HPDE6-E6E7 (cell line): ENCODE measurements at regions not wholly inside any gene's neighbourhood (a gene's known extent, or its start where the extent isn't known, plus 50 kb on each side); places are given as distances from the start of the nearest gene placed in this dataset.
A peak's percentile ranks its signal among the peaks of the same experiment; 100 is the strongest.
"Not testable (repeated sequence)": the region's sequence is repeated elsewhere in the genome, so short reads cannot be mapped to it uniquely, and the experiment has no call there.

Experiments
- DNase-seq: peaks from one replicate; pipeline ENCODE4 v3.0.0; 2011; ENCODE audit warnings: missing footprints; ENCODE audit errors: extremely low spot score

DNA sequence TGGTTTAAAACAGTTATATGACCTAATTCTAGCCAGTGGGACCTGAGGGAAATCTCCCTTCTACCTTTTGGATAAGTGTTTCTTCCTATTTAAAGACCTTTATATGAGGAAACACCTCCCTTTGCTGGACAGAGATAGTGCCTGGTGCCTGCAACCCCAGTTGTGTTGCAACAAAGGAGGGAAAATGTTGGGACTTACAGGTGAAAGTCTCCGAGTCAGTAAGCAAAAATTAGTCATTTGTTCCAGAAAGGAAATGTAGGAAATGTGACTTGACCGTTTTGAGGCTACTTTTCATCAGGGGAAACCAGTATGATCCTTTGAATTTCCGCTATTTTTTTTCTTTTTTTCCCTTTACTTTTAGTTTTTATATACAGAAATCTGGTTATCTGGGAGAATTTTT, 165.5 kb downstream of the DKK1 start:
- DNase-seq: no peak

DNA sequence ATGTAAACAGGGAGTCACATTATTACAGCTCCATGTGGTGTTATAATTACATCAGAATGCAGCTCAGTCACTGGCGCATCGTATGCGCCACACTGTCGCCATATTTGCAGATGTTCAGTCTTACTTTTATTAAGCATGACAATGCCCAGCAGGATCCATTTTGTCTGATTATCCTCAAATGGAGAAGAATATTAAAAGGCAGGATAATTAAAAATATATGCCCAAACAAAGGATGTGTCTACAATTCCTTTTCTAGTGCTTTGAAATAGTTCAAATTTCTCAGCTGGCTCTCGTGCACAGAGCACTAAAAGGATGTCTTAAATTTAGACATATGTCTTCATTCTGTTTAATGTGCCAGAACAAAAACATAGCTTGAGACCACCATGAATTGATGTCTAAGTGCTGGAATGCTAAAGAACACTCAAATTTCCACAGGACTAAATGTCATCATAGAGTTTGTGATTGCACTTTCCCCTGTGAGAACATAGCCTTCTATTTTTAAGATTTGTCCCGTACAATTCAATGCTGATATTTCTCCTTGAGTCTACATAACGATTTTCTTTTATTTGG, 168.0 kb downstream of the DKK1 start:
- DNase-seq: no peak

DNA sequence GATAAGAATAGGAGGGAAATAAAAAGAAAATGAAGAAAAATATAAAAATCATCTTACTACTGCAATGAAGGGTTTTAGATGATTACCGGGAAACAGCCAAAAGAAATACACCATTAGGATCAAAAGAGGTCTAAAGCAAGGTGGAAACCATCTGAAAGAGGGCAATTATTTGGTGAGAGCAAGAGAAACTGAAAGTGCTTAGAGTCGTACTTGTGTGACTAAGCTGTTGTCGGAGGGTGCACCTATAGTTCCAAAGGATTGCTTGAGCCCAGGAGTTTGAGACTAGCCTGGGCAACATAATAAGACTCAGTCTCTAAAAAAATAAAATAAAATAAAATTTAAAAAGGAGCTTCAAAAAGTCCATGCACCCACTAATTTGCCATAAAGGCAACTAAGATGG, 169.5 kb downstream of the DKK1 start:
- no peak for DNase-seq

DNA sequence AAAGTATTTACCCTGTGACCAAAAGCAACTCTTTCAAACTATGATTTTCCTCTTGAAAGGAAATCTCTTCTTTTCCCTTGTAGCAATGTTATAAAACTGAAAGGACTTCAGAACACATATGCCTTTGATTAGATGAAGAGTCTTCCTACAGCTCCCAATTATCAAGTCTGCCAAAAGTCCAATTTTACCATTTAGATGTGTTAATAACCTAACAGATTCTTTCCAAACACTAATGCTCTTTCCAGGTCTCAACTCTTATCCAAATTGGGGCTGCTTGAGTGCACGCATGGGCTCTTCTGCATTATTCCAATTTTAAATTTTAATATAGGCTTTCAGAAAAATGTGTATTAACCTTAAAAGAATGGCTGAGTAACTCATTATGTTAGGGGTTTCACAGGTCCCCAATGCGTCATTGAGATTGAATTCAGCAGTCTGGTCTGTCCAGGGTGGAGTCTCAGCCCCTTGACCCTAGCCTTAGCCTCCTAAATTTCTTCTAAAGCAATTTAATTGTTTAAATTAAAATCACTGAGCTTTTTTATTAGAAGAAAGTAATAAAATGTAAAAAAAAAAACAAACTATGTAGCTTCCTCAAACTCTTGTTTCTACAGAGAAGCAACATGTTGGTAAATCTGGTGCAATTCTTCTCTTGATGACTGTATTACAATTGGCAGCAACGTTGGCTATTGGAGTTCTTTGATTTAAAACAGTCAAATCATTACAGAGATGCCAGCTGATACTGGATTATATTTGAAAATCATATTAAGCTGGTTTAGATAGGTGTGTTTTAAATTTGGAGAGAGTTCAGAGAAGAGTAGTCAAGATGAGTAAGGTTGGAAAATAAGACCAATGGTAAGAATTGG, 170.4 kb downstream of the DKK1 start:
- no peak for DNase-seq

DNA sequence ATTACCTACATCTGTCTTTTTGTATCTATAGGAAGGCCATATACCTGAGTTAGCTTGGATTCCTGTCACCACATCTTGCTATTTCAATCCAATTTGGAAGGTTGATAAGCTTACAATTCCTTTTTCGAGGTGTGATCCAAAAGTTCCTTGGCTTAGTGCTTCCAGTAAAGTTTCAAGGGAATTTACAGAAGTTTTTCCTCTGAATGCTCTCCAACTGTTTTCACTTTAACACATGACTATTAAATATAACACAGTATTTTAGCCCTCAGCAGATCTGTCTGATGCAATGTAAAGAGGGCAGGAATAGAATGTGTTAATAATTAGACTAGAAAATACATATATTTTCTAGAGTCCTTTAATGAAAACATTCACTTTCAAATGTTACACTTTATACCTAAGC, 171.4 kb downstream of the DKK1 start:
- no peak for DNase-seq

DNA sequence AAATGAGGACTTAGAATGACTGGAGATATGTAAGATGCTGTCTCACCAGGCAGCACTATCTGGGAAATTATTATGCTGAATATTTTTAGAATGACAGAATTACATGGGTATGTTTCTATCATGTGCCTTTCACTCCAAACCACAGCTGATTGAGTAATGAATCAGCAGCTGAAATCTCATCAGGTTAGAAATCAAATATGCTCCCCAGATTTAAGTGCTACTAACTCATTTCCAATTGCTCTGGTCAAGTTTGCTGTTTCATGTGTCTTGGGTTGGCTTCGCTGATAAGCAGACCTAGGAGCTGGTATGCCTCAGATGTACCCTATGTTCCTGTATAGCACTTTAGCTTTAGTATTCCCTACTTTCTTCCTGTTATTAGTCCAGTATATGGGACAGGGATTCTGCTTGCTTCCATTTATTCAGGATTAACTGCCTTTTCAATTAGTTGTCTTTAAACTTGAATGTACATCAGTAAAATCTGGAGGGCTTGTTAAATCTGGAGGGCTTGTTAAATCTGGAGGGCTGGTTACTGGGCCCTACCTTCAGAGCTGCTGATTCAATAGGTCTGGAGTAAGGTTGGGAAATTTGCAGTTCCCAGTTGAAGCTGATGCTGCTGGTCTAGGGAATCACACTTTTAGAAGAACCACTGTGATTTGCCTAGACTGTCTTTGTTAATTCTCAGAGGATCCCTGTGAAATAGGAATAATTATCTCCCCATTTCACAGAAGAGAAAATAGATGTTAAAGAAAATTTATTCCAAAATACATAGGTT, 172.9 kb downstream of the DKK1 start:
- DNase-seq: peak; percentile 80

DNA sequence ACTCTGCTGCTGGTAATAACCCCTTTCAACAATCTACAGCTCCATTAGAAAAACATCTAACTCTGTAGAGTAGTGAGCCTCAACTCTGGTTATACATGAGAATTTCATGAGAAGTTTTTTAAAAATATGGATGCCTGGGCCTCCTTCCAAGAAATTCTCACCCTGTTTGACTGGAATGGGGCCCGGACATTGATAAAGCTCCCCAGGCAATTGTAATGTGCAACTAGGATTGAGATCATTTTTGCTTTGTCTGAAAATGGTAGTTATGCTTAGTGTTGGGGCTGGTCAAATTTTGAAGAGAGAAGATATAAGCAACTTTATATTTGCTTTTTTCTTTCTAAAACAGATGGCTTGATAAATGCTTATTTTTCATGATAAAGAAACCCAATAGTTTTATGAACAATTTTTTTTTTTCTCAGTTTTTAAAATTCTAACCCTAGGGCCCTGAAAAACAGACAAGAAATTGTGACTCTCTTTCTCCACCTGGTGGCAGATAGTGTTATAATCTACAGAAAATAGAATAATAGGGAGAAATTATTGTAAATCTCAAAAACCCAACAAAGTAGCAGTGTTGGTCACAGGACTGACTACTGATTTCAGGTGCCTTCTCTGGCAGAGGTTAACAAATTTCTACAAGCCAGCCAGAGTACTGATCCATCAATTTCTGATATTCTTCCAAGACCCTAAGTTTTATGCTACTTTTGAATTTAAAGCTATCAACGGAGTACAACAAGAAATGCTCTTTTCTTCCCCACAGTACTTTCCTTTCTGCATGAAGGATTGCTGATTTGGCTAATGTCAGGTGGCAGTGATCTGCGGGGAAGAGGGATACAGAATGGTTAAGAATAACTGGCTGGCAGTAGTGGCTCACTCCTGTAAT, 174.8 kb downstream of the DKK1 start:
- DNase-seq: no peak

DNA sequence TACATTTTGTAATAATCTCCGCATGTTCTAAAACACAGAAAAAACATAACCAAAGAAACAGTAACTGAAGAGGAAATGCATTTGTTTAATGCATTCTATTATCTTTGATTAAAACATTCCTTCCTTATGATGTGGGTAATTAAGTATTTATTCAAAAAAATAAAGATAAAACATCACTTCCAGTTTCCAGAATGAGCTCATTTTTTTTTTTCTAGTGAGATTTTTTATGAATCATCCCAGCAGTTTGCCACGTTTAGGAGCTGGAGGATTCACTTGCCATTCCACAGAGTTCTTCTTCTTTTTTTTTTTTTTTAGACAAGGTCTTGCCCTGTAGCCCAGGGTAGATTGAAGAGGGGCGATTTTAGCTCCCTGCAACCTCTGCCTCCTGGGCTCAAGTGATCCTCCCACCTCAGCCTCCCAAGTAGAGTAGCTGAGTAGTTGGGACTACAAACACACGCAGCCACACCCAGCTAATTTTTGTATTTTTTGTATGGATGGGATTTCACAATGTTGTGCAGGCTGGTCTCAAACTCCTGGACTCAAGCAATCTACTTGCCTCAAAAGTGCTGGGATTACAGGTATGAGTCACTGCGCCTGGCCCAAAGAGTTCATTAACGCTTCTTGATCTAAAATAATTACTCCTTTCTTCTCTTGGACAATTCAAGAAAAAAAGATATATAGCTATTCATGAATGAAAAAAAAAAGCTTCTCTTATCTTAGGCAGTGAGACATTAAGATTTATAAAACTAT, 177.3 kb downstream of the DKK1 start:
- no peak for DNase-seq

DNA sequence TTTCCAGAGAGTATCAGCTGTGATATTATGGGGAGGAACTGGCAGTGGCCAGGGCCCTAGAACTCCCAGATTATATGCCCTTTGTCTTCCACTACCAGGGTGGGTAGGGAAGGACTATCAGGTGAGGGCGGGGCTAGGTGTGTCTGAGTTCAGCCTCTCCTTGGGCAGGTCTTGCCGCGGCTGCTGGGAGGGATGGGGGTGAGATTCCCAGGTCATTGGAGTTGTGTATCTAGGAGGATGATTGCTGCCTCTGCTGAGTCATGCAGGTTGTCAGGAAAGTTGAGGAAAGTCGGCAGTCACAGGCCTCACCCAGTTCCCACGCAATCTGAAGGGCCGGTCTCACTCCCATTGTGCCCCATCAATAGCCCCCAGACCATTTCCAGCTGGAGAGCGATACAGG, 185.2 kb downstream of the DKK1 start:
- DNase-seq: no peak

DNA sequence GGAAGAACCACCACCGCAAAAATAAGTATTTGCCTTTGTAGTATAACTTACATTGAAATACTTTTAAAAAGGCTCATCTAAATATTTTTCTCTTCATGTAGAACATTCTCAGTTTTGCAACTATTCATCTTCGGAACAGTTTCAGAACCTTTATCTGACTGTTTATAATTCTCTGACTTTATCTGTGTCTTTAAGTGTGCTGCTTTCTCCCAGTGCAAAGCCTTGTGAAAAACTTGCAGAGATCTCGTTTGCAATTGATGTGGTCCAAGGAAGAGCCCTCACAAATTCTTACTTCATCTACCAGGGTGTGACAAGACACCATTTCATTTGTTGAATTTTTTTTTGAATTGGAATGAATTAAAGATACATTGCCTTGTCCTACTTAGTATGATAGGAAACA, 186.4 kb downstream of the DKK1 start:
- DNase-seq: no peak

DNA sequence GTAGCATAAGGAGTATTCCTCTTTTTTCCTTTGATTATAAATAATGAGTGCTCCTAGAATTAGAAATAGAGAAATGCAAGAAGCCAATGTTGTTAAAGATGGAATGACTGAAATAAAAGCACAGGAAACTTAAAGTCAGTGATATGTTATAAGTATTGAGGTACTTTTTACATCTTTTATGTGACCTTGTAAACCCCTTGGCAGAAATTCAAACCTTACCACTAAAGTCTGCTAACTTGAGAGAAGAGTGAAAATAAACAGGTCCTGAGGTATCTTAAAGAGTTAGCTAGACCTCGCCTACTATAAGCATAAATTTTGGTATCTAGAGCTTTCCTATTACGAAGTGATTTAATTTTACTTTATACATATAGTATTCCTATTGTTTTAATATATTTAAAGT, 188.2 kb downstream of the DKK1 start:
- DNase-seq: no peak

DNA sequence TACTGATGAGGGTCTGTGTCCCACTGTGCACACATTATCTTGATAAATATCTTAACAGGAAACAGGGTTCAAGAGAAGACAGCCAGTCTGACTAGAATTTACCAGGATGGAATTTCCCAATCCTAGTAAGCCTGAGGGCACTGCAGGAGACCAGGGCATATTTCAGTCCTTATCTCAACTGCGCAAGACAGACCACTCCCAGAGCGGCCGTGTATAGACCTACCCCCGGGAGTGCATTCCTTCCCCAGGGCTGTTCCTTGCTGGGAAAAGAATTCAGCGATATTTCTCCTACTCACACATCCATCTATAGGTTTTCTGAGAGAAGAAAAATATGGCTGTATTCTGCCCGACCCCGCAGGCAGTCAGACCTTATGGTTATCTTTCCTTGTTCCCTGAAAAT, 191.3 kb downstream of the DKK1 start:
- DNase-seq: not testable (repeated sequence)

DNA sequence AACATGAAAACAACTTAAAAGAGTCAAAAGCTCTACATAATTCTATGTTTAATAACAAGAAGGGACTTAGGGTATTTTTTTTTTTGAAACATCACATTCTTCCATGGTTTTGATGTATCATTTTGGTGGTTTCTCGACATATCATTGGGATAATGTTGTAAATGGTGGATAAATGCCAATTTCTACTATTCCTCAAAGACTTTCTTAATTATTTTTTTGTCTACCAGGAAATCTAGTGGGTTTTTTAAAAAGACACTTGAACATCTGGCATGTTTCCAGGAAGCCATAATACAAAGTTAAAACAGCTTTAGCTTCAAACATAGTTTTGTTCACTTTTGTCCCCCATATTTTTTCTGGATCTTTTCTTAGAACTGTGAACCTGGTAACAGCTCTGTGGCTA, 200.4 kb downstream of the DKK1 start:
- DNase-seq: no peak

DNA sequence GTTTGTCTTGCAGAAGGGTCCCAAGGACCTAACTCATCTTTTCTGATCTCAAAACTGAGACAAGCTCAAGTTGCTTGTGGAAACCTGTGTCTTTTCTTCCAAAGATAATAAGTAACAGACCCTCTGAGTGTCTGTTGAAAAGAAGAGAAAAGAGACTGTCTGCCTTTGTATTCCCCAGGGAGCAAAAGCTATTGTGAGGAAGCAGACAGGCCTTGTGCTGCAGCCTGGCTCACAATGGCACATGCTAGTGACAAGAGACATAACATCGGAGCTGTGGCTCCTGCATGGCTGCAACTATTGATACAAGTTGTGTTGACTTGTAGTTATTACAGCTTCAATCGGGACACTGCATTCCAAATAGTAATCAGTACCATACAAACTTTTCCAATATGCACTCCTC, 202.9 kb downstream of the DKK1 start:
- no peak for DNase-seq

DNA sequence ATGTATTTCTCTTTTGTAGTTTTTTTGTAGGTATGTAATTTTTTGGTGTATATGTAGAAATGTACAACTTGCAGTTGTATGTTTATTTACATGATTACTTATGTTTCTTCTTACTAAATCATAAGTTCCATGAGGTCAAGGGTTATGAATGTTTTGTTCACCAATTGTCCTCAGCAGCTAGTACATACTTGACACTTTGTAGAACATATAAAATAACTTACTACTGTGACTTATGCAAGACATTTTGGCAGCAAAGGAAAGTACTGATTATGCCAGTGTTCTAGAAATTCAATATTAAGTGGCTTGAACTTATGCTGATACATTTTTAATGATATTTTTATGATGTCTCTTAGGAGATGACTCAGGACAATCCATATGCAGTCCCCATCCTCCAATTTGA, 209.6 kb downstream of the DKK1 start:
- no peak for DNase-seq

DNA sequence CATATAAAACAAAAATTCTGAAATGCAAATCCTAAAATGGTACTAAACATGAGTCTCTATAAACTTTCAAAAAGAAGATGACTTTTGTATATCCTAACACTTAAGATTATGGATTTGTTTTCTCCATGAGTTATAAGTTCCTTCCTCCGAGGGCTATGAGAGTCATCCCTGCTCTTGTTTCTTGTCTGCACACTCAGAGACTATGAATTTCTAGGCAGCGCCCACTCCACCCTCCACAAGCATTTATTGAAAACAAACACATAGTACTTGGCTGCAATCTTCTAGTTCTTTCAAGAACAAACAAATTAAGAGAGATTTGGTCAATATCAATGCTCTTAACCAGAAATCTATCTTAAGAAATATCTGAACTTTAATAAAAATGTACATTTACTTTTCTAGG, 211.7 kb downstream of the DKK1 start:
- DNase-seq: no peak

DNA sequence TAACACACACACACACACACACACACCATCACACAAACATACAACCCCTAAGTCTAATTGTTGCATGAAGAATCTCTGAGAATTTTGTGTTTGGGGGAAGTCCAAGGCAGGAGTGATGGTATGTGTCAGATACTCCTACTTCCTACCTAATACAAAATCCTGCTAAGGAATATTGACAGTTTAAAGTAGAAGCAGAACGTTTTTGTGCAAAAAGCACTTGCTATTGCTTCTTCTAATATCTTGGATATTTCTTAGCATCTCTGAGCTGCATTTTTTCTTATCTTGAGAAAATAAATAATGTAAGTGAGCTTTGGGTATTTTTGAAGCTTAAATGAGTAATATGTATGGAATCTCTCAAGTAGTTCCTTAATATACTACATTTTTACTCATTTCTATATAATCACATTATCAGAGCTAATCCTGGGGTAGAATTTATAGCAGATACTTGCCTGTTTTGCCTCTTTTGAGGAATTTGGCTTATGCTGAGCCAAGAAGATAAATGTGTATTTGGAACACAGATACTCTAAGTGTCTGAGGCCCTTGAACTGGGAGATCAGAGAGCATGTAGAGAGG, 212.3 kb downstream of the DKK1 start:
- DNase-seq: no peak

DNA sequence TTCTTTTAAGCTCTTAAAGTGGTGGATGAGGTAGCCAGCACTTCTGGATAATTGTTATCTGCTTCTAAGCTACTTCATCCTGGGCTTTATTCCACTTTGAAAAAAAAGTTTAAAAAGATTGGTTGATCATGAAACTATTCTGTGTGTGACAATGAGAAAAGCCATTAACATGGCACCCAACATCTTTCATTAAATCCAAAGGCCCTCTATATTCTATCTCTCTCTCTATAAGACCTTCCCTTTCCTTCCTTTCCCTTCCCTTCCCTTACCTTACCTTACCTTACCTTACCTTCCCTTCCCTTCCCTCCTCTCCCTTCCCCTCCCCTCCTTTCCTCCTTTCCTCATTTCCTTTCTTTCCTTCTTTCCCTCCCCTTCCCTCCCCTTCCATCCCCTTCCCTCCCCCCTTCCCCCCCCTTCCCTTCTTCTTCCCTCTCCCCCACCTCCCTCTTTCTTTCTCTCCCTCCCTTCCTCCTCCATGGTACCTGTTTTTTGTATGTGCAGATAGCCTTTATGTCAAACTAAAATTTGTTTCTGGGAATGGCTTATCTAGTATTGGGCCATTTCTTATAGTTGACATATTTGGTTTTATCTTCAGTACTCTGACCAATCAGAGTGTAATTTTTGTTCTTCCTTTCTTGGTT, 218.7 kb downstream of the DKK1 start:
- DNase-seq: no peak

DNA sequence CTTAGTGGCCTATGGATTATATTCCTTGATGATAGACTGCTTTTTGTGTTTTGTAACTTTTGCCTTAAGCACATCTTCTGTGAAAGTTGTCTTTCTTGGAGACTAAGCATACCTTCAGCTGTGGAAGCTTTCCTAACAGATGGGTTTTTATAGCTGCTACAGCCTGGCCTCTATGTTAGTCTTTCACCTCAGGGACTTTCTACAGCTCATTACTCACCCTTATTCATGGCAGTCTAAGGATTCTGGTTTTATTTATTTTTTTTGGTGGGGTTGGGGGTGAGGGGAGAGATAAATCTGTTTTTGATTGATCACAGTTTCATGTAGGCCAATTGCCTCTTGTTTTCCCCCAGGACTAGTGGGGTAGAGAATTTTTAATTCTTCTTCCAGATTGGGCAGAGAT, 219.9 kb downstream of the DKK1 start:
- DNase-seq: no peak

DNA sequence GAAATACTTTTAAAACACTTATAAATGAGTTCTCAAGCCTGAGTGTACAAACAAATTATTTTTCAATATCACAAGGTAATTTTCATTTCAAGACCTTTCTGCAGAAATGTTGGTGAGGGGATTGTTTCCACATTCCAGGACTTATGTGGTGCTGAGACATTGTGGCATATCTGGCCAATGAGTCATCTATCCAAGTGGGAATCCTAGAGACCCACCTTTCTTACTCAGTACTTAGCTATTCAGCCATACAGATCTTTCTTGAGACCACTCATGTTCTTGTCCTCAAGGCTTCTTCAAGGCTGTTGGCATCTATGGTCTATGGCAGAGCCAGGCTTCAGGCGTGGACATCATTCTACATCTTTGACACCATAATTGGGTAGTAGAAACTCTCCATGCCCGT, 225.4 kb downstream of the DKK1 start:
- DNase-seq: no peak
